Ovary (tissue), 7 donors: ENCODE measurements at regions not wholly inside any gene's neighbourhood (a gene's known extent, or its start where the extent isn't known, plus 50 kb on each side); places are given as distances from the start of the nearest gene placed in this dataset.

Source experiments
- DNase-seq, 5 donors: peaks; one replicate each; pipeline ENCODE4 v3.0.0-alpha.2; 2019 to 2020
- H3K27ac ChIP-seq, 2 donors: fragments of 200-600 bp; one replicate each; pipeline versions ENCODE4 v1.5.1 to v1.8.0; 2019 to 2022
- H3K27me3 ChIP-seq: fragments of 200-600 bp; one replicate; pipeline ENCODE4 v1.8.0; 2022
- H3K36me3 ChIP-seq: fragments of 200-600 bp; sonication (generic); one replicate; pipeline ENCODE4 v1.5.1; 2019
- H3K4me1 ChIP-seq: one replicate; pipeline ENCODE4 v1.8.1; 2013; ENCODE audit warnings: mild to moderate bottlenecking, moderate library complexity; ENCODE audit not compliant: insufficient read depth
- H3K4me3 ChIP-seq: fragments of 200-600 bp; sonication (generic); one replicate; pipeline ENCODE4 v1.5.1; 2017
- H3K9me3 ChIP-seq, 2 donors: fragments of 200-600 bp in 1 of 2; sonication (generic) in 1 of 2; one replicate each; pipeline versions ENCODE4 v1.5.1 to v1.8.1; 2013 to 2019; ENCODE audit warnings: mild to moderate bottlenecking in 1 of 2, moderate library complexity in 1 of 2
- CTCF ChIP-seq, 3 donors: fragments of 450-650 bp in 2 of 3; fragments of 200-600 bp in 1 of 3; IDR thresholded peaks; one replicate each; pipeline versions ENCODE4 v1.5.1 to v1.8.0; 2016 to 2022; ENCODE audit warnings: antibody characterized with exemption in 3 of 3, mild to moderate bottlenecking in 1 of 3
- EP300 ChIP-seq: sonication (generic); formaldehyde crosslinking; IDR thresholded peaks from one replicate; pipeline ENCODE4 v1.6.1; 2017; ENCODE audit warnings: antibody characterized with exemption
- POLR2A ChIP-seq: fragments of 450-650 bp; IDR thresholded peaks from one replicate; pipeline ENCODE4 v1.6.1; 2017; ENCODE audit warnings: antibody characterized with exemption, mild to moderate bottlenecking, moderate library complexity
- WGBS, 3 donors: extraction: QIAGEN DNeasy Blood & Tissue Kit in 1 of 3; methylation state at CpG; one replicate each; pipeline versions ENCODE4 v1.1.5 to v1.1.7; 2013 to 2017; 5-methylcytosine and 5-hydroxymethylcytosine counted together
- intact Hi-C, 4 donors: fragments of 100-400 bp; cut with DNase I; formaldehyde crosslinking; loops; one replicate each; pipeline versions ENCODE4 v1.11.0 to v1.15.1; 2022 to 2023
- donor health status: DM: no; HTN: no; CAD: no; lungs with moderate emphysema.
- donor health status: DM: no; HTN: no; CAD: no.
- donor health status: Bipolar disorder and iron deficiency.
- donor health status: DM: no; HTN: no; CAD: no.
- donor health status: DM: yes; HTN: yes; CAD: no.

- Histone ChIP-seq H3K4me1 (no peaks in the 10 kb centered on the region), H3K27me3 (no peaks in the 10 kb centered on the region), H3K27ac (no peak overlapping the region), H3K4me3 (no peak overlapping the region), H3K36me3 (no peaks in the 10 kb centered on the region), H3K9me3 (no peaks in the 10 kb centered on the region)
- intact Hi-C loops: no loop called here
- DNase-seq: no peak
- TF ChIP-seq POLR2A: no peak
- no peak for TF ChIP-seq EP300
- TF ChIP-seq CTCF (IDR thresholded peaks at IDR 0.05): no peak
These were observed 348.5 kb upstream of the RGS6 start for GRCh38 chr14:71583705-71584104.

GRCh38 chr14:71585361-71585760 lies 346.9 kb upstream of the RGS6 start:
- intact Hi-C loops: no loop called here
- H3K27ac ChIP-seq: no peak overlapping the region
- no peaks in the 10 kb centered on the region for H3K27me3 ChIP-seq
- no peaks in the 10 kb centered on the region for H3K36me3 ChIP-seq
- H3K4me1 ChIP-seq: no peaks in the 10 kb centered on the region
- no peak for TF ChIP-seq POLR2A
- TF ChIP-seq CTCF (IDR thresholded peaks at IDR 0.05): no peak
- TF ChIP-seq EP300: no peak
- no peak for DNase-seq
- H3K4me3 ChIP-seq: no peak overlapping the region
- H3K9me3 ChIP-seq: no peaks in the 10 kb centered on the region

GRCh38 chr14:71586131-71586897 lies 345.9 kb upstream of the RGS6 start:
- no peaks in the 10 kb centered on the region for H3K27me3 ChIP-seq
- peak overlapping the region in 1 of 2 donors; percentile 50 for H3K27ac ChIP-seq
- no peaks in the 10 kb centered on the region for H3K36me3 ChIP-seq
- H3K4me3 ChIP-seq: no peak overlapping the region
- peak in 4 of 5 donors; percentile 25 to 51 (median 30) for DNase-seq
- 4 to 5% (median 4%) methylated on average over 14 of the region's 14 CpGs for WGBS, 3 donors
- H3K4me1 ChIP-seq: no peaks in the 10 kb centered on the region
- H3K9me3 ChIP-seq: no peaks in the 10 kb centered on the region
- TF ChIP-seq POLR2A: no peak
- TF ChIP-seq CTCF (IDR thresholded peaks at IDR 0.05): no peak
- no peak for TF ChIP-seq EP300
- intact Hi-C loops: no loop called here

- Histone ChIP-seq H3K4me1 (no peaks in the 10 kb centered on the region), H3K27ac (no peak overlapping the region), H3K4me3 (no peak overlapping the region), H3K36me3 (no peaks in the 10 kb centered on the region), H3K27me3 (no peaks in the 10 kb centered on the region), H3K9me3 (no peaks in the 10 kb centered on the region)
- intact Hi-C loops: no loop called here
- no peak for DNase-seq
- 94 to 96% (median 96%) methylated on average over 9 of the region's 9 CpGs for WGBS, 3 donors
- TF ChIP-seq EP300: no peak
- TF ChIP-seq POLR2A: no peak
- no peak for TF ChIP-seq CTCF (IDR thresholded peaks at IDR 0.05)
These were observed 344.2 kb upstream of the RGS6 start for GRCh38 chr14:71588028-71588427.
